COLO668 (cell line): ENCODE measurements at regions not wholly inside any gene's neighbourhood (a gene's known extent, or its start where the extent isn't known, plus 50 kb on each side); places are given as distances from the start of the nearest gene placed in this dataset.
"Not testable (repeated sequence)": the region's sequence is repeated elsewhere in the genome, so short reads cannot be mapped to it uniquely, and the experiment has no call there.

Experiments used
- DNase-seq: peaks from one replicate; lab custom pipeline; 2025; ENCODE audit not compliant: unreplicated experiment; lab: John Stamatoyannopoulos, UW

DNA sequence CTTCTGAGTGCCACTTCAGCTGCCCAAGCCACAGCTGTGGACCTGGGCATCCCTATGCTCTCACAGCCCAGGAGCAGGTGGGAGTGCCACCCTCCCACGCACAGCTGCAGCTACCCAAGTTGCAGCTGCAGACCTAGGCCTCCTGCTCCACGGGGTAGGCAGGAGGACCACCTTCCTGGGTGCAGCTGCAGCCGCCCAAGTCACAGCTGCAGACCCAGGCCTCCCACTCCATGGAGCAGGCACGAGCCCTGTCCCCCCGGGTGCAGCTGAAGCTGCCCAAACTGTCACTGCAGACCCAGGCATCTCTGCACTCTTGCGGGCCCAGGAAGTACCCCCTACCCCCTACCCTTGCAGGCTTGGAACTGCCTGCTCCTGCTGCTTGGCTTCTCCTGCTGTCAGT lies 260.2 kb downstream of the XPNPEP1 start:
- no peak for DNase-seq

DNA sequence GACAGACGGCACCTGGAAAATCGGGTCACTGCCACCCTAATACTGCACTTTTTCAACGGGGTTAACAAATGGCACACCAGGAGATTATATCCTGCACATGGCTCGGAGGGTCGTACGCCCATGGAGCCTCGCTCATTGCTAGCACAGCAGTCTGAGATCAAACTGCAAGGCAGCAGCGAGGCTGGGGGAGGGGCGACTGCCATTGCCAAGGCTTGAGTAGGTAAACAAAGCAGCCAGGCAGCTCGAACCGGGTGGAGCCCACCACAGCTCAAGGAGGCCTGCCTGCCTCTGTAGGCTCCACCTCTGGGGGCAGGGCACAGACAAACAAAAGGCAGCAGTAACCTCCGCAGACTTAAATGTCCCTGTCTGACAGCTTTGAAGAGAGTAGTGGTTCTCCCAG lies 270.7 kb downstream of the XPNPEP1 start:
- DNase-seq, result not testable (repeated sequence)

DNA sequence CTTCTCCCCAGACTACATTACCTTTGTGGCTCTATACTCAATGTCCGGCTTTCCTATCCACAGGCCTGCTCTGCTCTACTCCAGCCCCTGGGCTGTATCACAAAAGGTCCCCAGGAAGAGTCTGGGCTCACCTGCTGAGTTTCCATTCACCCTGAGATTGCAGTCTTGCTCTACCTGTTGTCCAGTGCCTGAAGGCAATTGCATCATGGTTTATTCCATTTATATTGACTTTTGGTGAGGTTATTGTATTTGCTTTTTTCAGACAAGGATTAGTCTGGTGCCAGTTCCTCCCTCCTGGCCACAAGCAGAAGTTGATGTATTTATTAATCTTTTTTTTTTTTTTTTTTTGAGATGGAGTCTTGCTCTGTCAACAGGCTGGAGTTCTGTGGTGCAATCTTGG lies 273.1 kb downstream of the XPNPEP1 start:
- DNase-seq, result no peak

DNA sequence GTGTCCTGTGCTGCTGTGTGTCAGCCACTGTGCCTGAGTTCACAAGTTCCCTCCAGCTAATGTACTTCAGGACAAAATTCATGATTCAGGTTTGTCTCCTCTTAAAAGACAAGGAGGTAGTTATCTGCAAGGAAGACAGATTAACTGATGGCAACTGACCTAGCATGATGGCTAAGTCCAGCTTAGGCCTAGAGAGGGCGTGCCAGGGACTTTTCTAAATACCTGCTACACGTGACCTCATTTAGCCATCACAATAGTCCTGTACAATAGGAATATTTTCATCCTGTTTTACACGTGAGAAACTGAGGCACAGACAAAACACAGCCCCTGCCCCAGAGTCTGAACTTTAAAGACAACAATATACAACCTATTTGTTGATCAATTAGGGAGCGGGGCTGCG lies 275.7 kb downstream of the XPNPEP1 start:
- no peak for DNase-seq

DNA sequence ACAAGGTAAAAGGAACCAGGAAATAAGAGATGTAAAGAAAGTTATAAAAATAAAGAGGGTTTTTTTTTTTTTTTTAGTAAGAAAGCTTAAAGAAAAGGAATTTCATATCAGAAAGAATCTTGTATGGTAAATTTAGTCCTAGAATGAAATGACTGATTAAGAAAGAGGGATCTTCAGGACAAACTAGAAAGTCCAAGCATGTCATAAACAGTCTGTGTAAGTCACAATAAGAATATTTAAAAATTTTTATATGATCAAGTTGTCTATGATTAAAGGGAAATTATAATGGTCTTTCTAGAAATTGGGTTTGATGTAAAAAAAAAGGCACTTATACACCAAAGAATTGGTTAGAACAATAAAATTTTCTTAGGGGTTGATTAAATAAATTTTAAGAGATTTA lies 289.5 kb downstream of the XPNPEP1 start:
- DNase-seq, result no peak

DNA sequence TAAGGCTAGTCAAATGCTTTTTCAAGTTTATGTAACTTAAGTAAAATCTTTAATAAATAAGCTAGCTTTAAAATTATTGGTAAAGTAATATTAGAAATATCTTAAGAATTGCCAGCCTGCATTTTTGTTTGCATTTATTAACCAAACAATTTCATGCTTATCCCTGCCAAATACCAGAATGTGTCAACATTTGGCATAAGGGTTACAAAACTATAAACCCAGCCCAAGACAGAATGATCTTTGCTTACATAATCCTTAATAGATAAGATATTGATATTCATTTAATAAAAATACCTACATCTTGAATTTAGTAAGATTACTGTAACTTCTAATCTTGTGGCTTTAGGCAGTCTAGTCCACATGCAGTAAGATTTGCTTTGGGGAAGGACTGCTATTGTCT lies 290.3 kb downstream of the XPNPEP1 start:
- DNase-seq, result not testable (repeated sequence)

DNA sequence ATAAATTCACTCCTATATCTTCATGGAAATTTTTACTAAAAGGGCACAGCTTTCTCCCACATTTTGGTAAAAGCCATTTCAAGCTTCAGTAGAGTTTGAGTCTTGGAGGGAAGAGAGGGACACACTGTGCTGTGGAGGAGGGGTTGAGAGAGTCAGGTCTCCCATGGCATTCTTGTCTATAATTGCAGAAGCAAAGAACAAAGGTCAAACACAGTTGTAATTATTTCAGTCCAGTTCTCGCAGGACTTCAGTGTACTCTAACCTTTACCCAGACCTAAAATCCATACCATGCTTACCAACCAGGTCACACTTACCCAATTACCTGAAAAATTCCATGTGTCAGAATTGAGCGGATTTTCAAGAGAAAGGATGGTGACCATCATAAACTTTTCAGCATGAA lies 298.4 kb downstream of the XPNPEP1 start:
- no peak for DNase-seq

DNA sequence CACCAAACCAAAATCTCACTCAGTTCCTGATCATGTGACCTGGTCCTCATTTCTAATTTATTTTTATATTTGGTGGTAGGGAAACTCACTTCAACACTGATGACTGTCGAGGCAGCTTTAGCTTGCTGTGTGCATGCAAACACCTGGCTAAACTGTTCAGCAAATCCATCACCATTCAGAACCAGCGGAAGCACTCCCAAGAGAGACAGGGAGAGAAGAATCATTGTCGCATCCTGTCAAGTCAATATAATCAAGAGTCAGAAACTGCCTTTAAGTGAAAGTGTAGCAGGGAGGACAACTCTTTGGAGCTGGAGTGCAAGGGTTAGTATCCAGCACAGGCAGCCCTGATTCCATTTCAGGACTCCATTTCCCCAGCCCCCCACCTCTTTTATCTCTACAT lies 300.7 kb downstream of the XPNPEP1 start:
- no peak for DNase-seq

DNA sequence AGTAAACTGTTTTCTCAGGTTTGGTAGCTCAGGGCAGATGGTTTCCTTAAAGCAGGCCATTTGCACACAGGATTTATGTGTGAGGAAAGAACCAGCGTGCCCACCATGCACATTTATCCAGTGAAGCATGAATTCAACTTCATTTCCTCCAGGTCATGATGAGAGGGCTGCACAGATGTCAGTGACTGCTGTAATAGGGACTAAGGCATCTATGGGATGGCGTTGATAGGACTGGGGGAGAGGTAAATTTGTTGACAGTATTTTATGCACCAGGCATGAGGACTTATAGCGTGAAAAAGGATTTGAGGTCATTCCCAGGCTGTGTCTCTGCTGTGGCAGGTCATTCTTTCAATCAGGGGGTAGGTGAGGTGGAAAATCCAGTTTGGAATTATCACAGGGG lies 302.9 kb downstream of the XPNPEP1 start:
- DNase-seq, result no peak

DNA sequence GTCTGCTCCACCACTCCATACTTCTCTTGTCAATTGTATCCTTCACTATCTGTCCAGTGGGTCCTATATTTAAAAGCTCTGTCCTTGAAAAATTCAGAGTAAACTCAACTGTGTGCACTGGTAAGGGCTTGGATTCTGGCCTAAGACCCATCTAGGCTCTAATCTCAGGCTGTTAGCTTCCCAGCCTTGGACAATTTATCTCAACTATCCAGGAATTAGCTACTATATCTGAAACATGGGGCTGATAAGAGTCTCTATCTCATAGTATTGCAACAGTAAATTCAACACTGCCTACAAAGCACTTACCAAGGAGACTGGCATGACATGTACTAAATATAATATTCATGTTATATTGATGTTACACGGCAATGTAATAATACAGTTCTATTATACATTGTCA lies 303.4 kb downstream of the XPNPEP1 start:
- no peak for DNase-seq

DNA sequence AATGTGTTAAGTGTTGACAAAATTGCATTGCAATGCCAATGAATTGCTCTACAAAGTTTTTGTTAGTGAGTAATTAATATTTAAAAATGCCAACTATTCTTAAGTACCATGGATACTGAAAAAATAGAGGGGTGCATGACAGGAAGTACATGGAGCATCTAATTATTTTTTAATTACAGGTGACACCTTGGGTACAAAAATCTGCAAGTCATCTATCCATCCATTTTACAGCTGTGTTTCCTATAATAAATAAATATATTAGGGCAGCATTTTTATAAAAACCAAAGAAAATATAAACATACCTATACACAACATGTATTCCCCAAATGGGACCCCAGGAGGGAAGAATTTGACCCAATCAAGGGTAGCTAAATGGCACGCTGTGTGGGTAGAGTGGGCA lies 304.6 kb downstream of the XPNPEP1 start:
- DNase-seq, result no peak

DNA sequence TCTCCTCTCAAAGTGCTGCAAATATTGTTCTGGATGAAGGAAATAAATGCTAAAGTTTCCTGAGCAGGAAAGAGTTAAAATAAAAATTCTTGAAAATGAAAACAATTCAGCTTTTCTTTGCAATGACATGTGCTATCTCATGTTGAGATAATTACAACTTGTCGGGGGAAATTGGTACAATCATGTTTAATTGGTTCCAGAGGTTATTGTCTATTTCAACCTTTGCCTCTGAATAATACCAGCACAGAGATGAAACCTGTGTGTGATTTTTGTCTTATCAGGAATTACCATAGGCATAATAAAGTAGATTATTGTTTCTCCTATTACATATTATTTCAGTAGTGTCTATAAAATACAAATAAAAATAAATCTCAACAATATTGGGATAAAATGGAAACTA lies 305.0 kb downstream of the XPNPEP1 start:
- DNase-seq, result no peak

DNA sequence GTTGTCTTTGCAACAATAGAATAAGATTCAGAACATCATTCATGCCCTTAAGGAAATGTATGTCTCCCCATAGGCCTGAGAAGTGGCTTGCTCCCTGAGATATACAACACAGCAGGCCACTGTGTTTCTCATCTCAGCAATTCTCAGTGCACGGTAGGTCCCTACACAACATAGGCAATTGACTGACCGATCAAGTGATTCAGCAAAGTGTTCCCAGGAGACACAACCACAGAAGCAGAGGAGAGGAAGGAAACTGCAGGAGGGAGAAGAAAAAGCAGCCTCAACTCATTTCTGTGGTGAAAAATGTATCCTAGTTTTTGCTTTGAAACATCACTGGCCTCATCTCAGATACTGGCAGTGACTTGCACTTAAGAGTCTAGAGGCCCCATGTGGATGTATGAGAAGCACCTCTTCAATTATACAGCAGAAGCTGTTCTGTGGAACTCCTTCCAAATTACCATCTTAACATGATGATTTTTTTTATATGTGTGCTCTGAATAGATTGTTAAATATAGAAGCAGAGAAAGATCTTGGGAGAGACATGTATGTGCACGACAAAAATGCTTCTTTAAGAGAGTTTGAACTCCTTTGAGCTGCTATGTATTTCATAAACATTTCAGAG lies 306.8 kb downstream of the XPNPEP1 start:
- DNase-seq, result no peak

DNA sequence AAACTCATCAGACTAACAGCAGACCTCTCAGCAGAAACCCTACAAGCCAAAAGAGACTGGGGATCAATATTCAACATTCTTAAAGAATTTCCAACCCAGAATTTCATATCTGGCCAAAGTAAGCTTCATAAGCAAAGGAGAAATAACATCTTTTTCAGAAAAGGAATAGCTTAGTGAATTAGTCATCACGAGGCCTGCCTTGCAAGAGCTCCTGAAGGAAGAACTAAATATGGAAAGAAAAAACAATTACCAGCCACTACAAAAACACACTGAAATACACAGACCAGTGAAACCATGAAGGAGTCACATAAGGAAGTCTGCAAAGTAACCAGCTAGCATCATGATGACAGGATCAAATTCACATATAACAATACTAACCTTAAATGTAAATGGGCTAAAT lies 328.0 kb downstream of the XPNPEP1 start:
- DNase-seq, result not testable (repeated sequence)

DNA sequence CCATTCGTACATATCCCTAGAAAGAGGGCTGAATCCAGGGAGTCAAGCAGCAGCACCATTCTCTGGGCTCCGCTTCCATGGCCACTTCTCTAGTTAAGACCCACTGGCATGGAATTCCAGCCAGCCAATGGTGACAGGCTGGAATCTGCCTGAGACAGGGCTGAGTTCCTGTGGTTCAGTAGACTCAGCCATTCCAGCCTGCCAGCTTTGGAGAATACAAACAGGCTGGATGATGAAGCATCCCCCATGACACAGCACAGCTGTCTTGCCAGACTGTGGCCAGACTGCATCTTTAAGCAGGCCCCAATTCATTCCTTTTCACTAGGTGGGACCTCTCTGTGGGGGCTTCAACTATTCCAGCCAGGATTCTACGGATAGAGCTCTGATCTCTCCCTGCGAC lies 329.6 kb downstream of the XPNPEP1 start:
- no peak for DNase-seq

DNA sequence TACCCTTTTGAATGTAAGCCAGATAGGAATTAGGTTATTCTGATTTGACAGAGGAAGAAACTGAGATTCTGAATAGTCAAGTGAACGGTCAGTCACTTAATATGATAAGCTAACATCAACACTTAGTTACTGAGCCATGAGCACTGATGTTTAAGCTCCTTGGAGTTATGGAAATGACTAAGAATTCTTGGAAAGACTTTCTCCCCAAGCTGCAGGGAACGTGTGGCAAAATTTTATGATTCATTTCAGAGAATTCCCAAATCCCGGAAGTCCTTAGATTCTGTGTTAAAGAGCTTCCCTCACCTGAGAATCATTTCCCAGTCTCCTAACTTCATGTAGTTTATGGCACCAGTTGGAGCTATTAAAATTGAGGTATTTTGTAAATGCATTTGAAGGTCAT lies 330.9 kb downstream of the XPNPEP1 start:
- DNase-seq, result no peak

DNA sequence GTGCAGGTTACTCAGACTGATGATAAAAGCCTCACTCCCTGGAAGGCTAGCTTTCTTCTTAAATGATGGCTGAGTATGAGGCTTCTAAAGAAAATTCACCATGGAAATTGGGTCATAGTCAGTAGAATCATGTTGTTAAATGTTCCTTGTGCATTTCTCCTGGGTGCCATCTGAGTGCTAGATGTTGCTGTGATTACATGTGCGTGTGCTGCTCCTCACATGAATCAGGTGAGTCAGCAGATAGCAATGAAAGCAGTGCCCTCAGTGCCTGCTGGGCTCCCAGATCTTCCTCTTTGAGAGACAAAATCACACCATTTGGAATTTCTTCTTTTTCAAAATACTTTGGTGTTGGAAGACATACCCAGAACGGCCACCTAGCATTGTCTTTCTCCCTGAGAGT lies 331.7 kb downstream of the XPNPEP1 start:
- DNase-seq, result no peak

DNA sequence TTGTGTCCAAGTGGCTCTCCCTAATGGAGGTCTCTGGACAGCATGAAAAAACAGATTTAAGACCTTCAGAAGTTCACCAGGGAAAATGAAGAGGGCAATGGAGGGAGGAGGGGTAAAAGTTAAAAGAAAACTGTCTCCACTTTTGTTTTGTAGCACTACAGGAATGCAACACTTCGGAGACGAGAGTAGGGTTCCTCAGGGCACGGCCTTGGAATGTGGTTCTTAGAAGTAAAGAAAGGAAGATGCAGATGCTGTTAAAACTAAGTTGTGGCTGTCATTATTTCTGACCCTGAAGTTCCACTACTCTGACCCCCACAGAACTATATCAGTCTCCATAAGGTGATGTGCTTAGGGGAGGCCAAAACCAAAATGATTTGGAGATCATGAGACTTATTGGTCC lies 335.1 kb downstream of the XPNPEP1 start:
- DNase-seq, result no peak

DNA sequence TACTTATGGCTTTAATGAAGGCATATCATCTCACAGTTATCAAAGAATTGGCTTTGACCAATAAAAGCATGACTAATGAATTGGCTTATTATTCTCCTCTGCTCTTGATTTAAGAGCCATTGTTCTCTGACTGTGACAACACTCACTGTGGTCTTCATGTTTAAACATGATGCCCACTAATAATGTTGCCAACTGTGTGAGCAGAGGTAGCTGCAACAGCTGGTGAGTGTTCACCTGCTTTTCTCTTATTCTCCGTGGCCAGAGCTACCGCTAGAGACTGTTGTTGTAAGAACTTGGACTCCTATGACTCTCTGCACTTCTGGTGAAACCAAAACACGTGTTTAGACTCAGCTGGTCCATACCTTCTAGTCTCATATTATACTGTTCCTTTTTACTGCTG lies 335.9 kb downstream of the XPNPEP1 start:
- peak; percentile 55 for DNase-seq

DNA sequence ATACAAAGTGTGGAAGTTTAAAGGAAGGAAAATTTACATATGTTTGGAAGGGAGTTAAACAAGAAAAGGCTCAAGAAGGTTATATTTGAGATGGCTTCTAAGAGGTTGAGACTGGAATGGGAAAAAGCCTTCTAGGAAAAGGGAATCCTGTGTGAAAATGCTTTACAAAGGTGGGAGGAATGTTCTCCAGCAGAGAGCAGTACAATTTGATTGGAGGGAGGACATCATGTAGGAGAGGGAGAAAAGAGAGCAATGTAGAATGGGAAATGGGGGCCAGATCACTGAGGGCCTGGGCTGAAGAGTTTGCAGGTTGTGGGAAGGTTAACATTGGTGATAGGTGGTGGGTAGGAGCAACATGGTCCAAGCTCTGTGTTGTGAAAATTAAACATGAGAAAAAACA lies 366.9 kb downstream of the XPNPEP1 start:
- no peak for DNase-seq

DNA sequence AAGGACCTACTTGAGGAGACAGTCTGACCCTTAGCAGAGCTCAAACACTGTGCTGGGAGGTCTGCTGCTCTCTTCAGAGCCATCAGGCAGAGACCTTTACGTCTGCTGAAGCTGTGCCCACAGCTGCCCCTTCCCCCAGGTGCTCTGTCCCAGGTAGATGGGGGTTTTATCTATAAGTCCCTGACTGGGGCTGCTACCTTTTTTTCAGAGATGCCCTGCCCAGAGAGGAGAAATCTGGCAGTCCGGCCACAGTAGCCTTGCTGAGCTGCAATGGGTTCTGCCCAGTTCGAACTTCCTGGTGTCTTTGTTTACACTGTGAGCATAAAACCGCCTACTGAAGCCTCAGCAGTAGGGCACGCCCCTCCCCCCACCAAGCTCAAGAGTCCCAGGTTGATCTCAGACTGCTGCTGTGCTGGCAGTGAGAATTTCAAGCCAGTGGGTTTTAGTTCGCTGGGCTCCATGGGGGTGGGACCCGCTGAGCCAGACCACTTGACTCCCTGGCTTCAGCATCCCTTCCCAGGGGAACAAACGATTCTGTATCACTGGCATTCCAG lies 381.2 kb downstream of the XPNPEP1 start:
- DNase-seq, result peak; percentile 58

DNA sequence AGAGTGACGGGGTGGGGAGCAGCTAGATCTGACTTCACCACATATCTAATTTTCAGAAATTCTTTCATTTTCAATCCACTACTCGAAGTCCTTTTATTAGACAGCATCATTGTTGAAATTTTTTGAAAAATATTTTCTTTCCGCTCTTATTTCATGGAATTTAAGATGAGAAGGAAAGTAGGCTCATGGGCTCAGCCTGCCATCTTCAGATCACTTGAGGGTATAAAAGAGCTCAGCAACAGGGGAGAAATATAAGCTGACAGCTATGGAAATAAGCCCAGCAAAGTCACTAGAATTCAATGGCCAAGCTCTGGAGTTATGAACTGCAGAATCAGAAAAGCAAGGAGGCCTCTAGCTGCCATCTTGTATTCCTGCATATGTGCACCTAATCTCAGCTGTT lies 389.1 kb downstream of the XPNPEP1 start:
- no peak for DNase-seq

DNA sequence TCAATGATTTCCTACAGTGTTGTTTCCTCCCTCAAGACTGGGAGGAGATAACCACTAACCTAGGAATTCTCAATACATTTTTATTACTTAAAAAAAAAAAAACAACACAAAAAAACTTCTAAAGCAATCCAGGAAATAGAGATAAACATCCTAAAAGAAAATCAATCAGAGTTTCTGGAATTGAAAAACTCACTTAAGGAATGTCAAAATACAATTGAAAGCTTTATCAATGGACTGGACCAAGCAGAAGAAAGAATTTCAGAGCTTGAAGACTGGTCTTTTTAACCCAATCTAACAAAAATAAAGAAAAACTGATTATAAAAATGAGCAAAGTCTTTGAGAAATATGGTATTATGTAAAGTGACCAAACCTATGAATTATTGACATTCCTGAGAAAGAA lies 394.1 kb downstream of the XPNPEP1 start:
- DNase-seq, result no peak
